ENCODE measurements at regions not wholly inside any gene's neighbourhood (a gene's known extent, or its start where the extent isn't known, plus 50 kb on each side); places are given as distances from the start of the nearest gene placed in this dataset.

DNA sequence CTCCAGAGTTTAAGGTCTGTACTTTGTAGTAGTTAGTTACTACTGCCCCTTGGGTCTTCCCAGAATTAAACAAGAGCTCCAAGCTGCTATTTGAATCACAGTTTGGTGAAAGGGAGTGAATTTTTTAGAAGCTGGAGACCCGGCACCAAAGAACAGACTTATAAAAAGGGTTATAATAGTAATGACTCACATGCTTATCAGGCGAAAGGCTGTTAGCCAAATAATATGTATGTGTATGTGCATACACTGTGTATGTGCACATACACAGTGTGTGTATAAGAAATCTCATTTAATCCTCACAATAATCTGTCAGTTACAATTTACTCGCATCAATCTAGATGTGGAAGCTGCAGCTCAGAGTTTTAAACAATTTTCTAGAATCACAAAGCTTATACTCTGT, 59.5 kb upstream of the ITGA1 start:
- Mint-ChIP-seq H3K36me3 (peaks cover 26% of the 10 kb centered on the region), H3K27ac (no peak overlapping the region), H3K4me3 (no peak overlapping the region), H3K27me3 (no peaks in the 10 kb centered on the region), H3K9me3 (peaks cover 27% of the 10 kb centered on the region), H3K4me1 (peaks cover 65% of the 10 kb centered on the region)
- CTCF ChIA-PET, result interaction anchor here (0.7 to 2.2 kb wide), 7 partner anchors 10 to 331 kb away, joined by 3 to 5 read pairs (median 3); partner anchors contain the start of genes ITGA1 and PELO
- DNase-seq, result no peak

DNA sequence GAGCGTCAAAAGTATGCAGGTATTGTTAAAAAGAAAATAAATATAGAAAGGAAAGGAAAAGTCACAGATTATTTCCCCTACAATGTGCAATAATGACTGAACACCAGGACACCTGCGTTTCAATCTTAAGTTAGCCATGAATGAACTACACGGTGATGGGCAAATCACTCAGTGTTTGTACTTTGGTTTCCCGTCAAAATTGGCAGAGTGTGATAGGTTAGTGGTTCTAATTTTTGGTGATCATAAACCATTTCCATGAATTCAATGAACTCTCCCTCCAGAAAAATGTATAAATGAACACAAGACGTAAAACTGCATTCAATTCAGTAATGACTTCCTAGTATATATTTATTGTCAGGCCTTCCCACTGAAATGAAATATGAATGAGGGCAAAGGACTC, 59.0 kb upstream of the ITGA1 start:
- H3K36me3 Mint-ChIP-seq, result peaks cover 23% of the 10 kb centered on the region
- H3K27me3 Mint-ChIP-seq, result no peaks in the 10 kb centered on the region
- CTCF ChIA-PET, result interaction anchor here (1.1 to 2.2 kb wide), 2 partner anchors 11 to 14 kb away, joined by 3 to 5 read pairs; no protein-coding TSS in a partner anchor
- H3K4me1 Mint-ChIP-seq, result peaks cover 60% of the 10 kb centered on the region
- H3K27ac Mint-ChIP-seq, result no peak overlapping the region
- no peak for DNase-seq
- H3K4me3 Mint-ChIP-seq, result no peak overlapping the region
- peaks cover 24% of the 10 kb centered on the region for H3K9me3 Mint-ChIP-seq

DNA sequence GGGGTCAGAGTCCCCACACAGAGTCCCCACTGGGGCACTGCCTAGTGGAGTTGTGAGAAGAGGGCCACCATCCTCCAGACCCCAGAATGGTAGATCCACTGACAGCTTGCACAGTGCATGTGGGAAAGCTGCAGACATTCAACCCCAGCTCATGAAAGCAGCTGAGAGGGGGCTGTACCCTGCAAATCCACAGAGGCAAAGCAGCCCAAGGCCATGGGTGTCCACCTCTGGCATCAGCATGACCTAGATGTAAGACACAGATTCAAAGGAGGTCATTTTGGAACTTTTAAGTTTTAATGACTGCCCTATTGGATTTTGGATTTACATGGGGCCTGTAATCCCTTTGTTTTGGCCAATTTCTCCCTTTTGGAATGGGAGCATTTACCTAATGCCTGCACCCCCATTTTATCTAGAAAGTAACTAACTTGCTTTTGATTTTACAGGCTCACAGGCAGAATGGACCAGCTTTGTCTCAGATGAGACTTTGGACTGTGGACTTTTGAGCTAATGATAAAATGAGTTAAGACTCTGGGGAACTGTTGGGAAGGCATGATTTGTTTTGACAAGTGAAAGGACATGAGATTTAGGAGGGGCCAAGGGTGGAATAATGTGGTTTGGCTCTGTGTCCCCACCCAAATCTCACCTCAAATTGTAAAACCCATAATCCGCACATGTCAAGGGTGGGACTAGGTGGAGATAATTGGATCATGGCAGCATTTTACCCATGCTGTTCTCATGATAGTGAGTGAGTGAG, 56.3 kb upstream of the ITGA1 start:
- Mint-ChIP-seq H3K9me3 (peaks cover 20% of the 10 kb centered on the region), H3K4me3 (no peak overlapping the region), H3K27ac (no peak overlapping the region), H3K27me3 (no peaks in the 10 kb centered on the region), H3K4me1 (peaks cover 34% of the 10 kb centered on the region), H3K36me3 (peaks cover 13% of the 10 kb centered on the region)
- DNase-seq, result no peak
- CTCF ChIA-PET, result no interaction called here

DNA sequence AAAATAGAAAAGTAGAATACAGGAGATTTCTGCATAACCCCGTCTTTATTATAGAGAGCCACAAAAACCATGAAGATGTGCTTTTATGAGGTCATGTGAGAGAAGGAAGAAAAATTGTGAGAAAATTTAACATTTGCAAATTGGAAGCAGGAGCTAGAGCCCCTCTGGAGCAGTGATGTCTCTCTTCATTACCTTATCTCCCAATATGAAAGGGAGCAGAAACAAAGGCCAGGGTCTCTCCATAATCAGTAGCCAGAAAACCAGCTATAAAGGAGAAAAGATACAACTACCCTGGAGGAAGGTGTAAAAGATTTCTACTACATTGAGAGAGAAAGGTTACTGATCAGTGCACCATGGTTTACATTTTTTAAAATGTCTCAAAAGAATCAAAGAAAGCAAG, 53.2 kb upstream of the ITGA1 start:
- peaks cover 23% of the 10 kb centered on the region for H3K4me1 Mint-ChIP-seq
- peaks cover 15% of the 10 kb centered on the region for H3K36me3 Mint-ChIP-seq
- no peak for DNase-seq
- H3K27me3 Mint-ChIP-seq, result no peaks in the 10 kb centered on the region
- H3K27ac Mint-ChIP-seq, result no peak overlapping the region
- H3K4me3 Mint-ChIP-seq, result no peak overlapping the region
- CTCF ChIA-PET, result no interaction called here
- H3K9me3 Mint-ChIP-seq, result peaks cover 18% of the 10 kb centered on the region

DNA sequence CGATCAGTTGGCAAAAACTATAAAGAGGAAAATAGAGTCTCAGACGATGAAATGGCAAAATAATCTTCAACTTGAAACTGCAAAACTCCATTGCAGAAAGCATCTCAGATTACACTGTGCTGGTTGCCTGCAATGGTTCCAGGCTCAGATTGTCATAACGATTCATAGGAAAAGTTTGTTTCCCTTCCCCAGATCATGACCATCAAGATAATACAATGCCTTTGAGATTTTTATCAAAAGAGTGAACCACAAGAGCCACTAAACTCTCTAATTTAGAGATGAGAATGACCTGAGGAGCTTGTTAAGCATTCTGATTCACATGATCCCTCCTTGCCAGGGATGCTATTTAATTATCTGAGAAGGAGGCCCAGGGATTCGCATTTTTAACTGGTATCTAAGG, 52.6 kb upstream of the ITGA1 start:
- Mint-ChIP-seq H3K4me3 (no peak overlapping the region), H3K27ac (no peak overlapping the region), H3K36me3 (peaks cover 14% of the 10 kb centered on the region), H3K27me3 (no peaks in the 10 kb centered on the region), H3K9me3 (peaks cover 16% of the 10 kb centered on the region), H3K4me1 (peaks cover 19% of the 10 kb centered on the region)
- CTCF ChIA-PET, result no interaction called here
- no peak for DNase-seq

Measured in activated naive CD4-positive, alpha-beta T cell treated with anti-CD3 and anti-CD28 coated beads, Interleukin-2, amount 10 ng/mL, durations not matched to agents 7 days and 5 days (primary cell).